Neural cell (in vitro differentiated cells): ENCODE measurements at regions not wholly inside any gene's neighbourhood (a gene's known extent, or its start where the extent isn't known, plus 50 kb on each side); places are given as distances from the start of the nearest gene placed in this dataset.
"Not testable (repeated sequence)": the region's sequence is repeated elsewhere in the genome, so short reads cannot be mapped to it uniquely, and the experiment has no call there.

Source experiments
- H2AFZ ChIP-seq: fragments of 200-600, 300-800 bp; sonication (generic), shearing (Covaris generic); 2 replicates; pipeline ENCODE4 v1.6.0; 2014; ENCODE audit warnings: low read depth, mild to moderate bottlenecking, antibody characterized with exemption, low read length, moderate library complexity
- H3F3A ChIP-seq: fragments of 200-600 bp; shearing (Covaris generic); 2 replicates; pipeline ENCODE4 v1.6.1; 2016; ENCODE audit warnings: mild to moderate bottlenecking, moderate library complexity, mixed read lengths, antibody characterized with exemption, low read length; ENCODE audit not compliant: insufficient read depth, poor library complexity, severe bottlenecking
- H3K27ac ChIP-seq: fragments of 200-600, 300-800 bp; sonication (generic), shearing (Covaris generic); 2 replicates; pipeline ENCODE4 v1.5.1; 2014; ENCODE audit warnings: mild to moderate bottlenecking, low read length, moderate library complexity
- H3K27me3 ChIP-seq: fragments of 300-800, 200-600 bp; sonication (generic), shearing (Covaris generic); 2 replicates; pipeline ENCODE4 v1.6.0; 2014; ENCODE audit warnings: mild to moderate bottlenecking, low read depth, low read length, moderate library complexity; ENCODE audit not compliant: insufficient read depth
- H3K36me3 ChIP-seq: fragments of 300-800, 200-600 bp; sonication (generic), shearing (Covaris generic); 2 replicates; pipeline ENCODE4 v1.5.1; 2014; ENCODE audit warnings: mild to moderate bottlenecking, antibody characterized with exemption, low read length, moderate library complexity; ENCODE audit not compliant: insufficient read depth
- H3K4me2 ChIP-seq: fragments of 300-800, 200-600 bp; sonication (generic), shearing (Covaris generic); 2 replicates; pipeline ENCODE4 v1.6.0; 2014; ENCODE audit warnings: mild to moderate bottlenecking, low read length
- H3K4me3 ChIP-seq: fragments of 300-800, 200-600 bp; sonication (generic), shearing (Covaris generic); 2 replicates; pipeline ENCODE4 v1.5.1; 2014; ENCODE audit warnings: mild to moderate bottlenecking, low read length, moderate library complexity
- H3K79me2 ChIP-seq: fragments of 200-600 bp; shearing (Covaris generic); replicated peaks from 2 replicates; pipeline ENCODE4 v1.6.0; 2014; ENCODE audit warnings: mild to moderate bottlenecking, low read length, moderate library complexity; ENCODE audit not compliant: insufficient read depth
- H3K9ac ChIP-seq: fragments of 300-800, 200-600 bp; sonication (generic), shearing (Covaris generic); 2 replicates; pipeline ENCODE4 v1.6.1; 2016; ENCODE audit warnings: mild to moderate bottlenecking, low read length, mixed read lengths
- H3K9me2 ChIP-seq: fragments of 200-600 bp; shearing (Covaris generic); 2 replicates; pipeline ENCODE4 v1.6.1; 2016; ENCODE audit warnings: mild to moderate bottlenecking, low read length, mixed read lengths; ENCODE audit not compliant: insufficient read depth
- H3K9me3 ChIP-seq: fragments of 200-600, 300-800 bp; sonication (generic), shearing (Covaris generic); 2 replicates; pipeline ENCODE4 v1.6.1; 2016; ENCODE audit warnings: mild to moderate bottlenecking, mixed run types, low read length, moderate library complexity, mixed read lengths
- H4K20me1 ChIP-seq: fragments of 200-600 bp; shearing (Covaris generic); 2 replicates; pipeline ENCODE4 v1.6.1; 2016; ENCODE audit warnings: mild to moderate bottlenecking, mixed run types; ENCODE audit not compliant: insufficient read depth
- EP300 ChIP-seq: fragments of 450-650 bp; conservative IDR thresholded peaks from 2 replicates; pipeline ENCODE4 v1.6.1; 2014; ENCODE audit warnings: antibody characterized with exemption, mild to moderate bottlenecking, moderate library complexity; ENCODE audit not compliant: poor library complexity, severe bottlenecking
- MXI1 ChIP-seq: fragments of 450-650 bp; conservative IDR thresholded peaks from 2 replicates; pipeline ENCODE4 v1.6.1; 2014; ENCODE audit warnings: antibody characterized with exemption, mild to moderate bottlenecking; ENCODE audit not compliant: poor library complexity, severe bottlenecking
- POLR2AphosphoS5 ChIP-seq: IDR thresholded peaks from 2 replicates; pipeline ENCODE4 v1.6.1; 2012
- RAD21 ChIP-seq: fragments of 450-650 bp; conservative IDR thresholded peaks from 2 replicates; pipeline ENCODE4 v1.6.1; 2014; ENCODE audit warnings: antibody characterized with exemption, mild to moderate bottlenecking, moderate library complexity
- SMC3 ChIP-seq: fragments of 450-650 bp; conservative IDR thresholded peaks from 2 replicates; pipeline ENCODE4 v1.6.1; 2014; ENCODE audit warnings: antibody characterized with exemption, mild to moderate bottlenecking, moderate library complexity; ENCODE audit not compliant: poor library complexity
- TAF1 ChIP-seq: IDR thresholded peaks from 2 replicates; pipeline ENCODE4 v1.6.1; 2012; ENCODE audit warnings: low read depth
- TF ChIP-seq, protein P1 (sequence below): IDR thresholded peaks from 2 replicates; pipeline ENCODE4 v1.6.1; 2012; ENCODE audit warnings: borderline replicate concordance
- TF ChIP-seq, protein P2 (sequence below): fragments of 450-650 bp; IDR thresholded peaks from 2 replicates; pipeline ENCODE4 v1.5.1; 2014; ENCODE audit warnings: antibody characterized with exemption, mild to moderate bottlenecking, moderate library complexity; ENCODE audit not compliant: poor library complexity, severe bottlenecking

DNA sequence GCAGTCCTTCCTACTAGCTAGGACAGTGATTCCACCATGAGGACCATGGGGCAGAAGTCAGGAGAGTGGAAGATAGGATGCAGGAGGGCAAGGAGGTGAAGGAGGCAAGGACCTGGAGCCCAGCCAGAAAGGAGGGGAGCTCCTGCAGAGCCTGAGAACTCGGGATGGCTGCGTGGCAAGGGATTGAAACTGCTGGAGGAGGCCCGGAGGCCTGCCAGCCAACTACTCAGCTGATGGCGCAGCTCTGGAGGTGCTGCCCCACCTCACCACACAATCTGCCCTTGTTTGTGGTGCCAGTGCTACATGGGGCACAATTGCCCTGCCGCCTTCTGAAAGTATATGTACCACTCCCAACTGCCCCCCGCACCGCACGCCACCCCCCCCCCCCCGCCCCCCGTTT lies 307.3 kb upstream of the CHRNA7 start:
- not testable (repeated sequence) for H3K9me2 ChIP-seq, H3K9me3 ChIP-seq, H3K27ac ChIP-seq, H3K79me2 ChIP-seq, H3K36me3 ChIP-seq, H4K20me1 ChIP-seq, H2AFZ ChIP-seq, H3K9ac ChIP-seq, H3K4me3 ChIP-seq, H3F3A ChIP-seq, H3K4me2 ChIP-seq, H3K27me3 ChIP-seq

DNA sequence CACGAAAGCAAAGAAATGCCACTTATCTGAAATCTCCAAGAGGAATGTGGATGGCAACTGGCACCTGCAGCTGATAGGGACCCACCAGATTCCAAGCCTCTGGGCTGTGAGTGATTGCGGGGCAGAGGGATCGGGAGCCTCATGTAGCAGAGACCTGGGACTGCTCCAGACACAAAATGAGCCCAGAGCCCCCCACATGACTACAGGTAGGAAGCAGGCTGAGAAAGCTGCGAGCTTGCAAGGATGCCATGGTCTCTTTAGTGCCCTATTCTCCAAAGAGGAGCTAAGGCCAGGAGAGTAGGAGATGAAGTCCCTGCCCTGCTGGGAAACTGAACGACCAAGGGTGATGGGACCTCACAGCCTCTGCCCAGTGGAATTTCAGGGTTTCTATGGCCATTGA lies 305.4 kb upstream of the CHRNA7 start:
- not testable (repeated sequence) for H3F3A ChIP-seq, H3K4me3 ChIP-seq, H3K9me3 ChIP-seq, H3K9me2 ChIP-seq, H3K27ac ChIP-seq, H3K4me2 ChIP-seq, H3K9ac ChIP-seq, H4K20me1 ChIP-seq, H2AFZ ChIP-seq, H3K36me3 ChIP-seq, H3K27me3 ChIP-seq, H3K79me2 ChIP-seq

DNA sequence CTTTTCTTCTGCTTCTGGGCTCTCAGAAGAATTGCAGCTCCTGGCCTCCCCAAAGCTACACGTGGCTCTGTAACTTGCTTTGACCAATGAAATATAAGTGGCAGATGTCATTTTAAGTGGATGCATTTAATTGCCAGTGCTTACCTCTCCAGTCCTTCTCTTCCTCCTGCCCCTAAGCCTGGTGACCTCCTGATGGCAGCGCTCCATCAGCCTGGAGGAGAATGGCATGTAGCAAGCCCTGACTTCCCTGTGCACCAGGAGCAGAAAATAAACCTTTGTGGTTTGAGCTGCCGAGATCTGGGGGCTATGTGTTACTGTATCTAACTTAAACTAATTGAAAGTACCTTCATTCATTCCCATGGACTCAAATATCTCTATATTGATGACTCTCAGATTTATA lies 304.7 kb upstream of the CHRNA7 start:
- not testable (repeated sequence) for H3K9me3 ChIP-seq, H3K9me2 ChIP-seq, H3F3A ChIP-seq, H3K27me3 ChIP-seq, H2AFZ ChIP-seq, H3K79me2 ChIP-seq, H3K27ac ChIP-seq, H3K36me3 ChIP-seq, H4K20me1 ChIP-seq, H3K4me2 ChIP-seq, H3K9ac ChIP-seq, H3K4me3 ChIP-seq

DNA sequence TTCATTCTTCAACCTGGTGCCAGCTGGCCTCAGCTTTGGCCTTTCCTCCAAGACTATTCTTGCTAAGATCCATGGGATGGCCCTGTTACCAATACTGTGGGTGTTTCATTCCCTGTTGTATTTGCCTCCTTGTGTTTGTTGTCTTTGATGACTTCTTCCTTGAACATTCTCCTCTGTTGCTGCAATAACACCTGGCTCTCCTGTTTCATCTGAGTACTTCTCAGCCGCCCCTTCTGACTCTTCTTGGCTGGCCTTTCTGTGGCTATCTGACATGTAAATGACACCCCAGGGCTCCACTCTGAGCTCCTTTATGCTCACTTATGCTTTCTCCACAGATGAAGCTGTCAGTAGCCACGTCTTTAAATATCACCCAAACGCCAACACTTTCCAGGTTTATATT lies 302.7 kb upstream of the CHRNA7 start:
- Histone ChIP-seq H3K4me2 (no peak overlapping the region), H3F3A (no peaks in the 10 kb centered on the region), H3K79me2 (no peaks in the 10 kb centered on the region), H4K20me1 (no peaks in the 10 kb centered on the region), H3K9me3 (no peaks in the 10 kb centered on the region), H3K36me3 (no peaks in the 10 kb centered on the region), H3K27ac (no peak overlapping the region), H3K9ac (no peak overlapping the region), H2AFZ (no peak overlapping the region), H3K27me3 (no peaks in the 10 kb centered on the region), H3K9me2 (no peaks in the 10 kb centered on the region), H3K4me3 (no peak overlapping the region)
- no peak for TF ChIP-seq TAF1
- TF ChIP-seq POLR2AphosphoS5, result no peak
- TF ChIP-seq MXI1, result no peak
- no peak for TF ChIP-seq RAD21
- TF ChIP-seq SMC3, result no peak
- TF ChIP-seq, protein P1, sequence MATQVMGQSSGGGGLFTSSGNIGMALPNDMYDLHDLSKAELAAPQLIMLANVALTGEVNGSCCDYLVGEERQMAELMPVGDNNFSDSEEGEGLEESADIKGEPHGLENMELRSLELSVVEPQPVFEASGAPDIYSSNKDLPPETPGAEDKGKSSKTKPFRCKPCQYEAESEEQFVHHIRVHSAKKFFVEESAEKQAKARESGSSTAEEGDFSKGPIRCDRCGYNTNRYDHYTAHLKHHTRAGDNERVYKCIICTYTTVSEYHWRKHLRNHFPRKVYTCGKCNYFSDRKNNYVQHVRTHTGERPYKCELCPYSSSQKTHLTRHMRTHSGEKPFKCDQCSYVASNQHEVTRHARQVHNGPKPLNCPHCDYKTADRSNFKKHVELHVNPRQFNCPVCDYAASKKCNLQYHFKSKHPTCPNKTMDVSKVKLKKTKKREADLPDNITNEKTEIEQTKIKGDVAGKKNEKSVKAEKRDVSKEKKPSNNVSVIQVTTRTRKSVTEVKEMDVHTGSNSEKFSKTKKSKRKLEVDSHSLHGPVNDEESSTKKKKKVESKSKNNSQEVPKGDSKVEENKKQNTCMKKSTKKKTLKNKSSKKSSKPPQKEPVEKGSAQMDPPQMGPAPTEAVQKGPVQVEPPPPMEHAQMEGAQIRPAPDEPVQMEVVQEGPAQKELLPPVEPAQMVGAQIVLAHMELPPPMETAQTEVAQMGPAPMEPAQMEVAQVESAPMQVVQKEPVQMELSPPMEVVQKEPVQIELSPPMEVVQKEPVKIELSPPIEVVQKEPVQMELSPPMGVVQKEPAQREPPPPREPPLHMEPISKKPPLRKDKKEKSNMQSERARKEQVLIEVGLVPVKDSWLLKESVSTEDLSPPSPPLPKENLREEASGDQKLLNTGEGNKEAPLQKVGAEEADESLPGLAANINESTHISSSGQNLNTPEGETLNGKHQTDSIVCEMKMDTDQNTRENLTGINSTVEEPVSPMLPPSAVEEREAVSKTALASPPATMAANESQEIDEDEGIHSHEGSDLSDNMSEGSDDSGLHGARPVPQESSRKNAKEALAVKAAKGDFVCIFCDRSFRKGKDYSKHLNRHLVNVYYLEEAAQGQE, result no peak
- TF ChIP-seq EP300, result no peak
- TF ChIP-seq, protein P2, sequence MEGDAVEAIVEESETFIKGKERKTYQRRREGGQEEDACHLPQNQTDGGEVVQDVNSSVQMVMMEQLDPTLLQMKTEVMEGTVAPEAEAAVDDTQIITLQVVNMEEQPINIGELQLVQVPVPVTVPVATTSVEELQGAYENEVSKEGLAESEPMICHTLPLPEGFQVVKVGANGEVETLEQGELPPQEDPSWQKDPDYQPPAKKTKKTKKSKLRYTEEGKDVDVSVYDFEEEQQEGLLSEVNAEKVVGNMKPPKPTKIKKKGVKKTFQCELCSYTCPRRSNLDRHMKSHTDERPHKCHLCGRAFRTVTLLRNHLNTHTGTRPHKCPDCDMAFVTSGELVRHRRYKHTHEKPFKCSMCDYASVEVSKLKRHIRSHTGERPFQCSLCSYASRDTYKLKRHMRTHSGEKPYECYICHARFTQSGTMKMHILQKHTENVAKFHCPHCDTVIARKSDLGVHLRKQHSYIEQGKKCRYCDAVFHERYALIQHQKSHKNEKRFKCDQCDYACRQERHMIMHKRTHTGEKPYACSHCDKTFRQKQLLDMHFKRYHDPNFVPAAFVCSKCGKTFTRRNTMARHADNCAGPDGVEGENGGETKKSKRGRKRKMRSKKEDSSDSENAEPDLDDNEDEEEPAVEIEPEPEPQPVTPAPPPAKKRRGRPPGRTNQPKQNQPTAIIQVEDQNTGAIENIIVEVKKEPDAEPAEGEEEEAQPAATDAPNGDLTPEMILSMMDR, result no peak
